Endothelial cell of umbilical vein (primary cell): ENCODE measurements at regions not wholly inside any gene's neighbourhood (a gene's known extent, or its start where the extent isn't known, plus 50 kb on each side); places are given as distances from the start of the nearest gene placed in this dataset.

Experiments used
- MAX ChIP-seq: IDR thresholded peaks from 2 replicates; pipeline ENCODE4 v1.6.1; 2011; ENCODE audit not compliant: insufficient read depth, insufficient read length
- POLR2A ChIP-seq: IDR thresholded peaks from 2 replicates; pipeline ENCODE4 v1.6.1; 2012; ENCODE audit warnings: low read depth, mild to moderate bottlenecking, control low read depth, low read length
- POLR2AphosphoS5 ChIP-seq: IDR thresholded peaks from 2 replicates; pipeline ENCODE4 v1.6.1; 2012; ENCODE audit warnings: low read depth, mild to moderate bottlenecking, control low read depth, low read length, moderate library complexity; ENCODE audit not compliant: insufficient read depth

DNA sequence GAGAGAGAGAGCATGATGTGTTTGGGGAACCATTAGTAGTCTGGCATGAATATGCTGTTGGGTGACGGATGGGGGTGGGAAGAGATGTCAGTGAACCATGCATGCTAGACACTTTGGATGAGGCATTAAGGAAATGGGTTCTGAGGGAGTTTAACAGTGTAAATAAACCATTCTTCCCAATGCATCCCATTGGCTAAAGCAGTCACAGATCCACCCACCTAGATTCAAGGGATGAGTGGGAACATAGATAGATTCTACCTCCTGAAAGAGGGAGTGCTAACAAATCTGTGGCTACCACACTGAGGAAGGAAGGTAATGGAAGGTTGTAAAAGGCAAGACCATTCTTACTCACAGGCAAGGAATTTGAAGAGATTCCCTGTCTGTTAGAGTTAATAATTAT, 129.8 kb upstream of the CACNA1E start:
- TF ChIP-seq MAX (no peak), POLR2A (no peak), POLR2AphosphoS5 (no peak)
